Parathyroid adenoma (tissue), 2 donors: ENCODE measurements at regions not wholly inside any gene's neighbourhood (a gene's known extent, or its start where the extent isn't known, plus 50 kb on each side); places are given as distances from the start of the nearest gene placed in this dataset.
A peak's percentile ranks its signal among the peaks of the same experiment; 100 is the strongest.

ENCODE experiments used
- H2AFZ ChIP-seq: fragments of 300-600 bp; sonication (generic); one replicate; pipeline ENCODE4 v1.7.0; 2017; ENCODE audit warnings: antibody characterized with exemption, mild to moderate bottlenecking
- H3K27ac ChIP-seq: fragments of 300-600 bp; sonication (generic); one replicate; pipeline ENCODE4 v1.7.0; 2017
- H3K27me3 ChIP-seq: fragments of 300-600 bp; sonication (generic); one replicate; pipeline ENCODE4 v1.7.0; 2017; ENCODE audit warnings: low read length; ENCODE audit not compliant: control insufficient read depth, insufficient read depth
- H3K36me3 ChIP-seq: fragments of 300-600 bp; sonication (generic); one replicate; pipeline ENCODE4 v1.7.0; 2017; ENCODE audit warnings: low read length; ENCODE audit not compliant: control insufficient read depth, insufficient read depth
- H3K4me1 ChIP-seq: fragments of 300-600 bp; sonication (generic); one replicate; pipeline ENCODE4 v1.7.0; 2017; ENCODE audit warnings: control low read depth
- H3K4me2 ChIP-seq: fragments of 300-600 bp; sonication (generic); one replicate; pipeline ENCODE4 v1.7.0; 2017; ENCODE audit warnings: low read length
- H3K4me3 ChIP-seq: fragments of 300-600 bp; sonication (generic); one replicate; pipeline ENCODE4 v1.7.0; 2017; ENCODE audit warnings: low read depth, low read length
- H3K79me2 ChIP-seq: fragments of 300-600 bp; sonication (generic); one replicate; pipeline ENCODE4 v1.7.0; 2017; ENCODE audit warnings: control low read depth
- H3K9ac ChIP-seq: fragments of 300-600 bp; sonication (generic); one replicate; pipeline ENCODE4 v1.7.0; 2017; ENCODE audit warnings: mild to moderate bottlenecking
- H3K9me3 ChIP-seq: fragments of 300-600 bp; sonication (generic); one replicate; pipeline ENCODE4 v1.7.0; 2017; ENCODE audit warnings: low read length; ENCODE audit not compliant: control insufficient read depth
- TF ChIP-seq, protein P1 (sequence below): fragments of 300-600 bp; sonication (generic); IDR thresholded peaks from one replicate; pipeline ENCODE4 v1.7.0; 2017; ENCODE audit warnings: antibody characterized with exemption, mild to moderate bottlenecking
- donor health status: primary hyperparathyroidism.

DNA sequence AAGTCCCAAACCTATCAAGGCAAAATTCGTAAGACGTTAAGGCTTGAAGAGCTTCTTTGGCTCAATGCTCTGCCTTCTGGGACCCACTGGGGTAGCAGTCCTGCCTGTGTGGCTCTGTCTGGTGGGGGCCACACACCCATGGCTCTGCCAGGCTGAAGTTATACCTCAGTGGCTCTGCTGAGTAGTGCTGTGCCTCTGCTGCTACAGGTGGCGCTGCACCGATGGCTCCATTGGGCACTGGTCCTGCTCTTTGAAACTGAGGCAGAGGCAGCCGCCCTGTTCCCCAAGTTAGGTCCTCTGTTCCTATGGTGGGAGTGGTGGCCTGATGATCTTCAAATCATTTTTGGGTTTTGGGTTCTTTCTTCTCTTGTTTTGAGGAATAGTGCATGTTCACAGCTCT lies 68.0 kb upstream of the AP4E1 start:
- Histone ChIP-seq H3K79me2 (no peaks in the 10 kb centered on the region), H2AFZ (no peak overlapping the region), H3K9ac (no peak overlapping the region), H3K4me2 (no peak overlapping the region), H3K4me3 (no peak overlapping the region), H3K9me3 (no peaks in the 10 kb centered on the region), H3K27me3 (no peaks in the 10 kb centered on the region), H3K27ac (no peak overlapping the region), H3K36me3 (no peaks in the 10 kb centered on the region), H3K4me1 (no peaks in the 10 kb centered on the region)
- TF ChIP-seq, protein P1, sequence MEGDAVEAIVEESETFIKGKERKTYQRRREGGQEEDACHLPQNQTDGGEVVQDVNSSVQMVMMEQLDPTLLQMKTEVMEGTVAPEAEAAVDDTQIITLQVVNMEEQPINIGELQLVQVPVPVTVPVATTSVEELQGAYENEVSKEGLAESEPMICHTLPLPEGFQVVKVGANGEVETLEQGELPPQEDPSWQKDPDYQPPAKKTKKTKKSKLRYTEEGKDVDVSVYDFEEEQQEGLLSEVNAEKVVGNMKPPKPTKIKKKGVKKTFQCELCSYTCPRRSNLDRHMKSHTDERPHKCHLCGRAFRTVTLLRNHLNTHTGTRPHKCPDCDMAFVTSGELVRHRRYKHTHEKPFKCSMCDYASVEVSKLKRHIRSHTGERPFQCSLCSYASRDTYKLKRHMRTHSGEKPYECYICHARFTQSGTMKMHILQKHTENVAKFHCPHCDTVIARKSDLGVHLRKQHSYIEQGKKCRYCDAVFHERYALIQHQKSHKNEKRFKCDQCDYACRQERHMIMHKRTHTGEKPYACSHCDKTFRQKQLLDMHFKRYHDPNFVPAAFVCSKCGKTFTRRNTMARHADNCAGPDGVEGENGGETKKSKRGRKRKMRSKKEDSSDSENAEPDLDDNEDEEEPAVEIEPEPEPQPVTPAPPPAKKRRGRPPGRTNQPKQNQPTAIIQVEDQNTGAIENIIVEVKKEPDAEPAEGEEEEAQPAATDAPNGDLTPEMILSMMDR, result no peak

DNA sequence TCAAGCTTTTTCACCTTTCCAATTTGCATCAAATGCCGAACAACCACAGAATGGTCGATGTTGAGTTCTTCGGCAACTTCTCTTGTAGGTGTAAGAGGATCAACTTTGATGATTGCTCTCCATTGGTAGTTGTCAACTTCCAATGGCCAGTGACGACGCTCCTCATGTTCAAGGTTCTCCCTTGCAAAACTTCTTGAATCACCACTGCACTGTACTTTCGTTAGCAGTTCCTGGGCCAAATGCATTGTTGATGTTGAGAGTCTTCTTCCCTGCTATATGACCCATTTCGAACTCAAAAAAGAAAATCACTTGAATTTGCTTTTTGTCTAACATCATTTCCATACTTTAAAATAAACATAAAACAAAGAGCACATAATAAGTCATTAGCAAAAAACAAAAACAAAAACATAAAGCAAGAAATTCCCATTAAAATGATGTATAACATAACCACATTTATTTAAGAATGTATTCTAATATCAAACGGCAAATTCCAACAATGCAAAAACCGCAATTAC lies 71.2 kb upstream of the AP4E1 start:
- Histone ChIP-seq H3K27me3 (no peaks in the 10 kb centered on the region), H3K4me2 (no peak overlapping the region), H3K27ac (no peak overlapping the region), H3K79me2 (no peaks in the 10 kb centered on the region), H3K9ac (no peak overlapping the region), H3K36me3 (no peaks in the 10 kb centered on the region), H3K9me3 (no peaks in the 10 kb centered on the region), H3K4me3 (no peak overlapping the region), H3K4me1 (no peaks in the 10 kb centered on the region), H2AFZ (no peak overlapping the region)
- TF ChIP-seq, protein P1, result no peak

DNA sequence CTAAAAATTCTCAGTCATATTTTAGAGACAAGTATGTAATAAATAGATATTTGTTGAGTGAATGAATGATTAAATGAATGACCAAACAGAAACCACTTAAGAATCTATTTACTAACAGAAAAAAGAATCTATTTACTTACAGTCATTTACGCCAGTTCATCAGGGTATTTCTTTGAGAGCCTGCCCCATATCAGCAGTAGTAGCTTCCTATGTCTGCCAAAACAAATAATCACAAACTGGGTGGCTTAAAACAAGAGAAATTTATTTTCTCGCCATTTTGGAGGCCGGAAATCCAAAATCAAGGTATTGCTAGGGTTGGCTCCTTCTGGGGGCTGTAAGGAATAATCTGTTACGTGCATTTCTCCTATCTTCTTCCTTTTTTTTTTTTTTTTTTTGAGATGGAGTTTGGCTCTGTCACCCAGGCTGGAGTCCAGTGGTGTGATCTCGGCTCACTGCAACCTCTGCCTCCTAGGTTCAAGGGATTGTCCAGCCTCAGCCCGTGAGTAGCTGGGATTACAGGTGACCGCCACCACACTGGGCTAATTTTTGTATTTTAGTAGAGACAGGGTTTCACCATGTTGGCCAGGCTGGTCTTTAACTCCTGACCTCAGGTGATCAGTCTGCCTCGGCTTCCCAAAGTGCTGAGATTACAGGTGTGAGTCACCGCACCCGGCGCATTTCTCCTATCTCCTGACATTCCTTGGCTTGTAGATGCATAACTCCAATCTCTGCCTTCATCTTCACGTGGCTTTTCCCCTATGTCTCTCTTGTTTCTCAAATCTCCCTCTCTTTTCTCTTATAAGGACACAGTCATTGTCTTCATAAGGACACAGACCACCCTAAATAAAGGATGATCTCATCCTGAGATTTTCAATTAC lies 65.2 kb upstream of the SPPL2A start:
- Histone ChIP-seq H3K4me1 (no peaks in the 10 kb centered on the region), H3K36me3 (no peaks in the 10 kb centered on the region), H2AFZ (no peak overlapping the region), H3K27ac (no peak overlapping the region), H3K79me2 (no peaks in the 10 kb centered on the region), H3K4me3 (no peak overlapping the region), H3K4me2 (no peak overlapping the region), H3K27me3 (no peaks in the 10 kb centered on the region), H3K9me3 (no peaks in the 10 kb centered on the region), H3K9ac (no peak overlapping the region)
- TF ChIP-seq, protein P1, result no peak

DNA sequence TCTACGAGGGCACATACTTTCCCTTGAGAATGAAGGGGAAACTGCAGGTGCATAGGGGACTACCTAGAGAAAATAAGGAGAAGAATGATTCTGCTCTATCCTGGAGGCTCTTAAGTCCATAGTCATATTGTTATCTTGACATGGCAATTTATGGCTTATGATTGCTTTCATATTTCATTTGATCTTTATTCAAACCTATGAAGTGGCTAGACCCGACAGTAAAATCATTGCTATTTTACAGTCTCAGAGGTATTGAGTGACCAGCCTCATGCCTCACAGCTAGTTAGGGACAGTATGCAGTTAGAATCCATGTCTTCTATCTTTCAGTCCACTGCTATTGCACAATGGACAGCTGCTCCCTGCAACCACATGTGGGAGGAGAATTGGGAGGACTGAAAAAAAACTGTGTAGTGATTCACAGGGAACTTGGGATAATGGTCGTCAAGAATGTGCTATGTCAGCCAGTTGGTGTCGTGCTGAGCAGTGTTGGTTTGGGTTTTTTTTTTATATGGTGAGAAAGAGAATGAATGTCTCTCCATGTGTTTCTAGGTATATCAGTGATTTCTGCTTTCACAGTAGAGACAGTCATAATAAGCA lies 63.2 kb upstream of the SPPL2A start:
- no peaks in the 10 kb centered on the region for H3K4me1 ChIP-seq
- no peak overlapping the region for H3K4me3 ChIP-seq
- no peak overlapping the region for H3K27ac ChIP-seq
- H3K9me3 ChIP-seq, result no peaks in the 10 kb centered on the region
- H2AFZ ChIP-seq, result peak overlapping the region; percentile 38
- H3K27me3 ChIP-seq, result no peaks in the 10 kb centered on the region
- H3K4me2 ChIP-seq, result peak overlapping the region; percentile 11
- no peak overlapping the region for H3K9ac ChIP-seq
- H3K36me3 ChIP-seq, result no peaks in the 10 kb centered on the region
- H3K79me2 ChIP-seq, result no peaks in the 10 kb centered on the region
- TF ChIP-seq, protein P1, result no peak
